PC-9 (cell line): ENCODE measurements at regions not wholly inside any gene's neighbourhood (a gene's known extent, or its start where the extent isn't known, plus 50 kb on each side); places are given as distances from the start of the nearest gene placed in this dataset.

Experiments used
- EZH2 ChIP-seq: fragments of 200-600 bp; sonication (generic); IDR thresholded peaks from 2 replicates; pipeline ENCODE4 v1.8.0; 2017; ENCODE audit warnings: antibody characterized with exemption, low read depth
- TF ChIP-seq, protein P1 (sequence below): fragments of 200-600 bp; sonication (generic); conservative IDR thresholded peaks from 2 replicates; pipeline ENCODE4 v1.6.1; 2017; ENCODE audit warnings: mixed run types, antibody characterized with exemption, mild to moderate bottlenecking, moderate library complexity

DNA sequence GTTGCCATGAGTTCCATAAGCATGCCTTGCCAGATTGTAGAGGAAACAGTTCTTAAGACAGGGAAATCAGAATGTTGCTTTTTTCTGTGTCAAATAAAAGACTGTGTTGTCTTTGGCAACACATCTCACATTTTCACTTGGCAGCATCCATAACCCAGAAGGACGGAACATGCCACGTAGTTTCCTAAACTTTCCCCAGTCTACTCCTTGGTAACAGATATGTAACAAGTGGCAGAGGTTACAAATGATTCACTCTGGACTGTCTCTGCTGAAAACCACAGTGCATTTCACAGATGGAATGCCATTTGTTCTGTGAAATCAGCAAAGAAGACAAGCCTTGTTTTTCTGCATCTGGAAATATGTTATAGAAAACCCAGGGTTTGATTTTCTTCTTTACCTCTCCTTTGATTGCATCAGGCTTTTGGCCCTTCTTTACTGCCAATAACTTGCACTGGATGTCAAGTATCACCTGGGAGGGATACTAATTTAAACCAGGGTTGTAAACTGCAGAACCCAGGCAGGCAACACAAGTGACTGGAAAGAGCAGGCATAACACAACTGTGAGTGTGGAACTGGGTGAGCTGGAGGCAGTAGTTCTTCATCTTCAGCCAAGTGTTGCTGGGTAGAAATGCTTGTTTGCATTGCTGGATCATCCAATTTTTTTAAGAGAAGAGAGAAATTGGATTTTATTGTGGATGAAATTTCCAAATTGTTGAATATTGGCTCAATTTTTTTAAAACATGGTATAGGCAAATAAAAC is 124.4 kb upstream of the FOXB1 start:
- TF ChIP-seq, protein P1, sequence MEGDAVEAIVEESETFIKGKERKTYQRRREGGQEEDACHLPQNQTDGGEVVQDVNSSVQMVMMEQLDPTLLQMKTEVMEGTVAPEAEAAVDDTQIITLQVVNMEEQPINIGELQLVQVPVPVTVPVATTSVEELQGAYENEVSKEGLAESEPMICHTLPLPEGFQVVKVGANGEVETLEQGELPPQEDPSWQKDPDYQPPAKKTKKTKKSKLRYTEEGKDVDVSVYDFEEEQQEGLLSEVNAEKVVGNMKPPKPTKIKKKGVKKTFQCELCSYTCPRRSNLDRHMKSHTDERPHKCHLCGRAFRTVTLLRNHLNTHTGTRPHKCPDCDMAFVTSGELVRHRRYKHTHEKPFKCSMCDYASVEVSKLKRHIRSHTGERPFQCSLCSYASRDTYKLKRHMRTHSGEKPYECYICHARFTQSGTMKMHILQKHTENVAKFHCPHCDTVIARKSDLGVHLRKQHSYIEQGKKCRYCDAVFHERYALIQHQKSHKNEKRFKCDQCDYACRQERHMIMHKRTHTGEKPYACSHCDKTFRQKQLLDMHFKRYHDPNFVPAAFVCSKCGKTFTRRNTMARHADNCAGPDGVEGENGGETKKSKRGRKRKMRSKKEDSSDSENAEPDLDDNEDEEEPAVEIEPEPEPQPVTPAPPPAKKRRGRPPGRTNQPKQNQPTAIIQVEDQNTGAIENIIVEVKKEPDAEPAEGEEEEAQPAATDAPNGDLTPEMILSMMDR: no peak
- TF ChIP-seq EZH2: no peak
